Psoas muscle (tissue), 7 donors: ENCODE measurements at regions not wholly inside any gene's neighbourhood (a gene's known extent, or its start where the extent isn't known, plus 50 kb on each side); places are given as distances from the start of the nearest gene placed in this dataset.

Experiments
- ATAC-seq, 4 donors: fragments of 200-7000 bp; cut with Tn5 transposase; one replicate each; pipeline ENCODE4 v1.9.1; 2020; ENCODE audit warnings: moderate library complexity in 3 of 4, mild to moderate bottlenecking in 2 of 4
- DNase-seq, 2 donors: peaks; one replicate each; pipeline ENCODE4 v3.0.0-alpha.2; 2020
- H3K27ac ChIP-seq: fragments of 200-600 bp; one replicate; pipeline ENCODE4 v1.8.0; 2022
- H3K27me3 ChIP-seq, 3 donors: fragments of 200-600 bp in 1 of 3; one replicate each; pipeline versions ENCODE4 v1.6.1 to v1.8.0; 2013 to 2022; ENCODE audit warnings: low read length in 2 of 3, mild to moderate bottlenecking in 2 of 3, moderate library complexity in 1 of 3; ENCODE audit not compliant: insufficient read depth in 3 of 3
- H3K36me3 ChIP-seq, 2 donors: fragments of 200-600 bp in 1 of 2; one replicate each; pipeline versions ENCODE4 v1.6.1 to v1.8.0; 2013 to 2022; ENCODE audit warnings: low read depth in 1 of 2, mild to moderate bottlenecking in 1 of 2, moderate library complexity in 1 of 2; ENCODE audit not compliant: insufficient read depth in 1 of 2
- H3K4me1 ChIP-seq: fragments of 200-600 bp; one replicate; pipeline ENCODE4 v1.8.0; 2022
- H3K4me3 ChIP-seq: fragments of 200-600 bp; one replicate; pipeline ENCODE4 v1.8.0; 2022; ENCODE audit warnings: mild to moderate bottlenecking
- H3K9me3 ChIP-seq: fragments of 200-600 bp; one replicate; pipeline ENCODE4 v1.8.0; 2022
- WGBS, 3 donors: extraction: QIAGEN DNeasy Blood & Tissue Kit; methylation state at CpG; one replicate each; pipeline versions ENCODE4 v1.1.6 to v1.1.7; 2013; 5-methylcytosine and 5-hydroxymethylcytosine counted together
- intact Hi-C, 2 donors: fragments of 100-400 bp; cut with DNase I; formaldehyde crosslinking; loops; one replicate each; pipeline versions ENCODE4 v1.11.0 to v1.14.2; 2022
- TF ChIP-seq, protein P1 (sequence below): fragments of 200-600 bp; IDR thresholded peaks from one replicate; pipeline ENCODE4 v1.8.0; 2022; ENCODE audit warnings: antibody characterized with exemption
- donor health status: healthy with polysubstance abuse.
- donor health status: DM: no; HTN: no; CAD: no; lungs with moderate emphysema.
- donor health status: Bipolar disorder and iron deficiency.
- donor health status: healthy.
- donor health status: DM: yes; HTN: yes; CAD: no.
- donor health status: DM: no; HTN: no; CAD: no.
- donor health status: DM: yes; HTN: yes; CAD: no.

- TF ChIP-seq, protein P1, sequence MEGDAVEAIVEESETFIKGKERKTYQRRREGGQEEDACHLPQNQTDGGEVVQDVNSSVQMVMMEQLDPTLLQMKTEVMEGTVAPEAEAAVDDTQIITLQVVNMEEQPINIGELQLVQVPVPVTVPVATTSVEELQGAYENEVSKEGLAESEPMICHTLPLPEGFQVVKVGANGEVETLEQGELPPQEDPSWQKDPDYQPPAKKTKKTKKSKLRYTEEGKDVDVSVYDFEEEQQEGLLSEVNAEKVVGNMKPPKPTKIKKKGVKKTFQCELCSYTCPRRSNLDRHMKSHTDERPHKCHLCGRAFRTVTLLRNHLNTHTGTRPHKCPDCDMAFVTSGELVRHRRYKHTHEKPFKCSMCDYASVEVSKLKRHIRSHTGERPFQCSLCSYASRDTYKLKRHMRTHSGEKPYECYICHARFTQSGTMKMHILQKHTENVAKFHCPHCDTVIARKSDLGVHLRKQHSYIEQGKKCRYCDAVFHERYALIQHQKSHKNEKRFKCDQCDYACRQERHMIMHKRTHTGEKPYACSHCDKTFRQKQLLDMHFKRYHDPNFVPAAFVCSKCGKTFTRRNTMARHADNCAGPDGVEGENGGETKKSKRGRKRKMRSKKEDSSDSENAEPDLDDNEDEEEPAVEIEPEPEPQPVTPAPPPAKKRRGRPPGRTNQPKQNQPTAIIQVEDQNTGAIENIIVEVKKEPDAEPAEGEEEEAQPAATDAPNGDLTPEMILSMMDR, result no peak
- 84 to 86% (median 85%) methylated on average over 4 of the region's 4 CpGs for WGBS, 3 donors
- Histone ChIP-seq H3K27me3 (no peaks in the 10 kb centered on the region), H3K27ac (no peak overlapping the region), H3K4me3 (no peak overlapping the region), H3K9me3 (no peaks in the 10 kb centered on the region), H3K36me3 (no peaks in the 10 kb centered on the region), H3K4me1 (no peaks in the 10 kb centered on the region)
- intact Hi-C loops, result no loop called here
- DNase-seq (no peak), ATAC-seq (no peak)
Observed at GRCh38 chr3:96294143-96294542, 520.3 kb upstream of the EPHA6 start.

- ATAC-seq, result no peak
- WGBS, 3 donors, result 71 to 80% (median 76%) methylated on average over 4 of the region's 4 CpGs
Observed at GRCh38 chr3:96300743-96301142, 513.7 kb upstream of the EPHA6 start.

DNA sequence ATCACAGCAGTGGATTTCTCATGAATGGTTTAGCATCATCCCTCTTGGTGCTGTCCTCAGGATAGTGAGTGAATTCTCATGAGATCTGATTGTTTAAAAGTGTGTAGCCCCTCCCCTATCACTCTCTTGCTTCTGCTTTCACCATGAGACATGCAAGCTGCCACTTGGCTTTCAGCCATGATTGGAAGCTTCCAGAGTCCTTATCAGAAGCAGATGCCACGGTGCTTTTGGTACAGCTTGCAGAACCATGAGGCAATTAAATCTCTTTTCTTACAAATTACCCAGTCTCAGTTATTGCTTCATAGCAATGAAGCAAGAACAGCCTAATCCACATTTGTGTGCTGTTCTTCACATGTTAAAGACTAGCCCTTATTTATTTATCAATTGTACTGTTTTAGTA, 495.2 kb upstream of the EPHA6 start:
- no peak overlapping the region for H3K27ac ChIP-seq
- WGBS, 3 donors, result 17 to 29% (median 25%) methylated on average over 1 of the region's 1 CpG
- no peaks in the 10 kb centered on the region for H3K27me3 ChIP-seq
- H3K4me1 ChIP-seq, result no peaks in the 10 kb centered on the region
- H3K36me3 ChIP-seq, result no peaks in the 10 kb centered on the region
- H3K4me3 ChIP-seq, result no peak overlapping the region
- intact Hi-C loops, result no loop called here
- TF ChIP-seq, protein P1, result no peak
- no peak for ATAC-seq
- H3K9me3 ChIP-seq, result no peaks in the 10 kb centered on the region
- DNase-seq, result no peak

More at GRCh38 chr3:96300743-96301142, 513.7 kb upstream of the EPHA6 start:
- H3K36me3 ChIP-seq, result no peaks in the 10 kb centered on the region
- no peaks in the 10 kb centered on the region for H3K27me3 ChIP-seq
- no peaks in the 10 kb centered on the region for H3K4me1 ChIP-seq
- no peak overlapping the region for H3K4me3 ChIP-seq
- no peaks in the 10 kb centered on the region for H3K9me3 ChIP-seq
- intact Hi-C loops, result no loop called here
- TF ChIP-seq, protein P1, result no peak
- H3K27ac ChIP-seq, result no peak overlapping the region
- no peak for DNase-seq

- WGBS, 3 donors, result 93 to 97% (median 96%) methylated on average over 1 of the region's 1 CpG
- ATAC-seq, result no peak
- no peaks in the 10 kb centered on the region for H3K36me3 ChIP-seq
Observed at GRCh38 chr3:96324087-96324486, 490.3 kb upstream of the EPHA6 start.

DNA sequence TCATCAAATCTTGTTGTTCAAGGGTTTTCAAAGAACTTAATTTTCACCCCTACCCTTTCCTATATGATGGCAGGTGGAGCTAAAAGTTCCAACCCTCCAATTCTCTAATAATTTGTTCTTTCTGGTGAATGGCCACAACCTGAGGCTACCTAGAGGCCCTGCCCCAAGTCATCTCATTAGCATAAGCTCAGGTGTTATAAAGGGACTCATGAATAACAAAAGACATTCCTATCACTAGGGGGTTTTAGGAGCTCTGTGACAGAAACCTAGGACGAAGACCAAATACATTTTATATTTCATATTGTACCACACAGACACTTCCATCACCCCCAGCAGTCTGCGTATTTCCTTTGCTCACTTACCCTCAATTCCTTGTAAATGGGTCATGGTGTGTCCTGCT, 483.6 kb upstream of the EPHA6 start:
- Histone ChIP-seq H3K9me3 (no peaks in the 10 kb centered on the region), H3K27me3 (no peaks in the 10 kb centered on the region), H3K4me3 (no peak overlapping the region), H3K36me3 (no peaks in the 10 kb centered on the region), H3K27ac (no peak overlapping the region), H3K4me1 (no peaks in the 10 kb centered on the region)
- ATAC-seq (no peak), DNase-seq (no peak)
- intact Hi-C loops, result no loop called here
- WGBS, 3 donors, result 33 to 53% (median 41%) methylated on average over 2 of the region's 2 CpGs
- TF ChIP-seq, protein P1, result no peak

More at GRCh38 chr3:96324087-96324486, 490.3 kb upstream of the EPHA6 start:
- H3K27ac ChIP-seq, result no peak overlapping the region
- TF ChIP-seq, protein P1, result no peak
- intact Hi-C loops, result no loop called here
- no peak for DNase-seq
- no peaks in the 10 kb centered on the region for H3K4me1 ChIP-seq
- H3K9me3 ChIP-seq, result no peaks in the 10 kb centered on the region
- H3K27me3 ChIP-seq, result no peaks in the 10 kb centered on the region
- H3K4me3 ChIP-seq, result no peak overlapping the region
